ENCODE measurements at regions not wholly inside any gene's neighbourhood (a gene's known extent, or its start where the extent isn't known, plus 50 kb on each side); places are given as distances from the start of the nearest gene placed in this dataset.
"Not testable (repeated sequence)": the region's sequence is repeated elsewhere in the genome, so short reads cannot be mapped to it uniquely, and the experiment has no call there.

GRCh38 chr22:47613606-47614350, 851.3 kb downstream of the TBC1D22A start:
- no peak for DNase-seq (ENCODE audit: low read depth)

- not testable (repeated sequence) for DNase-seq (ENCODE audit: low read depth)
Observed at GRCh38 chr22:47613181-47613580, 850.7 kb downstream of the TBC1D22A start.

- DNase-seq (ENCODE audit: low read depth), result no peak
Observed at GRCh38 chr22:47612311-47612910, 850.0 kb downstream of the TBC1D22A start.

- DNase-seq (ENCODE audit: low read depth), result no peak
Observed at GRCh38 chr22:47610764-47611163, 848.3 kb downstream of the TBC1D22A start.

GRCh38 chr22:47610281-47610680, 847.8 kb downstream of the TBC1D22A start:
- no peak for DNase-seq (ENCODE audit: low read depth)

- DNase-seq (ENCODE audit: low read depth), result no peak
Observed at GRCh38 chr22:47609653-47610052, 847.2 kb downstream of the TBC1D22A start.

- DNase-seq (ENCODE audit: low read depth), result no peak
Observed at GRCh38 chr22:47608421-47608820, 846.0 kb downstream of the TBC1D22A start.

- no peak for DNase-seq (ENCODE audit: low read depth)
Observed at GRCh38 chr22:47607486-47607885, 845.0 kb downstream of the TBC1D22A start.

- no peak for DNase-seq (ENCODE audit: low read depth)
Observed at GRCh38 chr22:47606426-47606825, 844.0 kb downstream of the TBC1D22A start.

GRCh38 chr22:47605886-47606285, 843.4 kb downstream of the TBC1D22A start:
- DNase-seq (ENCODE audit: low read depth), result no peak

- DNase-seq (ENCODE audit: low read depth), result no peak
Observed at GRCh38 chr22:47605441-47605840, 843.0 kb downstream of the TBC1D22A start.

GRCh38 chr22:47604563-47604962, 842.1 kb downstream of the TBC1D22A start:
- no peak for DNase-seq (ENCODE audit: low read depth)

- no peak for DNase-seq (ENCODE audit: low read depth)
Observed at GRCh38 chr22:47602732-47603131, 840.3 kb downstream of the TBC1D22A start.

- no peak for DNase-seq (ENCODE audit: low read depth)
Observed at GRCh38 chr22:47601666-47602065, 839.2 kb downstream of the TBC1D22A start.

GRCh38 chr22:47600791-47601625, 838.6 kb downstream of the TBC1D22A start:
- DNase-seq (ENCODE audit: low read depth), result no peak

GRCh38 chr22:47600281-47600680, 837.8 kb downstream of the TBC1D22A start:
- no peak for DNase-seq (ENCODE audit: low read depth)

GRCh38 chr22:47599753-47600152, 837.3 kb downstream of the TBC1D22A start:
- no peak for DNase-seq (ENCODE audit: low read depth)

GRCh38 chr22:47598864-47599263, 836.4 kb downstream of the TBC1D22A start:
- no peak for DNase-seq (ENCODE audit: low read depth)

- no peak for DNase-seq (ENCODE audit: low read depth)
Observed at GRCh38 chr22:47597041-47597440, 834.6 kb downstream of the TBC1D22A start.

- DNase-seq (ENCODE audit: low read depth), result no peak
Observed at GRCh38 chr22:47596176-47596690, 833.8 kb downstream of the TBC1D22A start.

GRCh38 chr22:47594836-47595521, 832.5 kb downstream of the TBC1D22A start:
- no peak for DNase-seq (ENCODE audit: low read depth)

- DNase-seq (ENCODE audit: low read depth), result no peak
Observed at GRCh38 chr22:47593911-47594311, 831.5 kb downstream of the TBC1D22A start.

All from GM04503 (cell line).